ENCODE measurements at regions not wholly inside any gene's neighbourhood (a gene's known extent, or its start where the extent isn't known, plus 50 kb on each side); places are given as distances from the start of the nearest gene placed in this dataset.

GRCh38 chr13:55087085-55087484 lies 2053.6 kb upstream of the PRR20A start:
- TF ChIP-seq POLR2A (IDR thresholded peaks at IDR 0.05; ENCODE audit: low read depth) (no peak), CTCF (IDR thresholded peaks at IDR 0.05) (no peak), EP300 (IDR thresholded peaks at IDR 0.05) (no peak)

All from esophagus muscularis mucosa (tissue), 4 donors.